Mesodermal cell (in vitro differentiated cells): ENCODE measurements at regions not wholly inside any gene's neighbourhood (a gene's known extent, or its start where the extent isn't known, plus 50 kb on each side); places are given as distances from the start of the nearest gene placed in this dataset.
A peak's percentile ranks its signal among the peaks of the same experiment; 100 is the strongest.
"Not testable (repeated sequence)": the region's sequence is repeated elsewhere in the genome, so short reads cannot be mapped to it uniquely, and the experiment has no call there.

Experiments used
- H3K27ac ChIP-seq: 2 replicates; pipeline ENCODE4 v1.7.0; 2013; ENCODE audit warnings: mild to moderate bottlenecking, low read depth, low read length, moderate library complexity; ENCODE audit not compliant: severe bottlenecking
- H3K36me3 ChIP-seq: 2 replicates; pipeline ENCODE4 v1.7.1; 2013; ENCODE audit warnings: mild to moderate bottlenecking, low read length, moderate library complexity; ENCODE audit not compliant: control insufficient read depth, insufficient read depth
- H3K4me1 ChIP-seq: one replicate; pipeline ENCODE4 v1.7.1; 2013; ENCODE audit warnings: mild to moderate bottlenecking, low read length; ENCODE audit not compliant: insufficient read depth, control insufficient read depth, poor library complexity, severe bottlenecking
- H3K4me3 ChIP-seq: 2 replicates; pipeline ENCODE4 v1.7.0; 2013; ENCODE audit warnings: low read length, control low read depth, mild to moderate bottlenecking; ENCODE audit not compliant: insufficient read depth, poor library complexity, severe bottlenecking; ENCODE audit errors: extremely low read depth
- H3K9me3 ChIP-seq: 2 replicates; pipeline ENCODE4 v1.7.1; 2013; ENCODE audit warnings: mild to moderate bottlenecking, low read length, moderate library complexity; ENCODE audit not compliant: control insufficient read depth
- WGBS, 2 experiments: methylation state at CpG; one replicate each; pipeline ENCODE4 v1.1.5; 2013; ENCODE audit warnings: missing lambda C conversion rate in 2 of 2; ENCODE audit not compliant: insufficient coverage in 2 of 2; 5-methylcytosine and 5-hydroxymethylcytosine counted together

DNA sequence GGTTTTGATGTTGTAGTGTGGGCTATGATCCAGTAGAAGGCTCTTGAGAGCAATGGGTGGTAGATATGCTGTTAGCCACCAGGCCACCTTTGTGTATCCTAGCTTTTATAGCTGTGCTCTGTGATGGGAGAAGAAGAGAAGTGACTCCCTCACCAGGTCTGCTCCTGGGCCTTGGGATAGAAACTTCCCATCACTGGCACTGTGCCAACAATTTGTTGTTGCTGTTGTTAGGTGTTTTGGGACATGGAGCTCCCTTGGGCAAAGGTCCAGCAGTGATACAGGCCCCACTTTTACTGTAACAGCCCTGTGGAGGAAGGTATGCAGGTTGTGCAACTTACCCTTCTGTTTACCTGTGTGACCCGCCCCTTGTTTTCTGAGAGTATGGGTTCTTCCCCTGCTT, 570.9 kb upstream of the GRIN3A start:
- WGBS, 2 experiments = no CpG with 5 or more reads among the region's 1 CpG
- Histone ChIP-seq H3K36me3 (no peaks in the 10 kb centered on the region), H3K4me1 (no peaks in the 10 kb centered on the region), H3K9me3 (peaks cover 26% of the 10 kb centered on the region), H3K4me3 (no peak overlapping the region), H3K27ac (no peak overlapping the region)

DNA sequence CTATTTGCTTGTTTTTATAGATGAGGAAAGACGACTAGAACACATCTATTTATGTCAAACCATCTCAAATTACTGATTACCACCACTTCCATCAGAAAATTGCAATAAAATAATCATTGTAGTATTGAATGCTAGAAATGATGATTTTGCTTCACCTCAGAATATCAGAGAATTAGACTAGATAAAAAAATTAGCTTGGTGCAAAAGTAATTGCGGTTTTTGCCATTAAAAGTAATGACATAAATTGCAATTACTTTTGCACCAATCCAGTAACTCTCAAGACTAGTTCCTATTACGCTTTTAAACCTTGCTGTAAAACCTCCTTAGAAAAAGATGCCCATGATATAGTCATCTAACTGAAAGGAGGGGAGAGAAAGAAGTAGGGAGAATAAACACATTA, 556.7 kb upstream of the GRIN3A start:
- H3K9me3 ChIP-seq = peaks cover 8% of the 10 kb centered on the region
- H3K36me3 ChIP-seq = no peaks in the 10 kb centered on the region
- no peak overlapping the region for H3K27ac ChIP-seq
- no CpG with 5 or more reads among the region's 3 CpGs for WGBS, 2 experiments
- no peaks in the 10 kb centered on the region for H3K4me1 ChIP-seq
- no peak overlapping the region for H3K4me3 ChIP-seq

GRCh38 chr9:102273952-102274351, 535.5 kb upstream of the GRIN3A start:
- Histone ChIP-seq H3K36me3 (no peaks in the 10 kb centered on the region), H3K4me1 (no peaks in the 10 kb centered on the region), H3K4me3 (no peak overlapping the region), H3K9me3 (peaks cover 10% of the 10 kb centered on the region), H3K27ac (no peak overlapping the region)
- 0% methylated on average over 1 of the region's 2 CpGs; no CpG with 5 or more reads in 1 of the 2 experiments for WGBS, 2 experiments

DNA sequence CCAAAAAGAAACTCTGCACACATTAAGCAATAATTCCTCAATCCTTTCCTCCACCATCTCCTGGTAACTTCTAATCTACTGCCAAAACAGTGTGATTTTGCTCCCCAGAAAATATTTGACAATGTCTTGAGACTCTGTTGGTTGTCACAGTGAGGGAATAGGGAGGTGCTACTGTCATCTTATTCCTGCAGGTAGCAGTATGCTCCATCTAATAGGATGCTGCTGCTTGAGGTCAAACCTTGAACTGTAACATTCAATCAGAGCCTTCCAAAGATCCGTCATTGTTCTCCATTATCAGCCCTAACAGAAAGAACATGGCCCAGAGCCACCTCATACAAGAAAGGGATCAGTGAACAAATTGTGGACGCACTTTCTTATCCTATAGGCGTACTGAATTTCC, 514.7 kb upstream of the GRIN3A start:
- Histone ChIP-seq H3K9me3 (no peaks in the 10 kb centered on the region), H3K4me3 (no peak overlapping the region), H3K27ac (no peak overlapping the region), H3K36me3 (no peaks in the 10 kb centered on the region), H3K4me1 (no peaks in the 10 kb centered on the region)
- WGBS, 2 experiments = 69 to 70% methylated on average over 2 of the region's 3 CpGs

DNA sequence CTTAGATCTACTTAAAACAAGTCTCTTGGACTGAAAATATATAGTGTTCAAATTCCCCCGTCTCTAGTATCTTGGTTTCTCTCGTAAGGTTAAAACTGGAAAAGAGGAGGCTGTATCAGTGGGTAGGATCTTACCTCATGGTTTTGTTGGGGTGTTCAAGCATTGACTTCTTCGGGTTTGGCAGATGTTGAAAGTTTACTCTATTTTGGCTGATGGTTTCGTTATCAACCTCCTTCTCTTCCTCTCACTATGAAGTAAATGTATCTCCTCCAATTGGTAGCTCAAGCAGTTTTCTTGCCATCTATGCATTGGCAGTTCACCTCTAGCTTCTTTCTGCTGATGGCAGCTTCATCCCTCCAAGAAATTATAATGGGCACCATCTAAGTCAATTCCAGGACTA, 506.5 kb upstream of the GRIN3A start:
- WGBS, 2 experiments = 45 to 71% methylated on average over 1 of the region's 4 CpGs
- Histone ChIP-seq H3K9me3 (no peaks in the 10 kb centered on the region), H3K4me1 (no peaks in the 10 kb centered on the region), H3K27ac (no peak overlapping the region), H3K4me3 (no peak overlapping the region), H3K36me3 (no peaks in the 10 kb centered on the region)

DNA sequence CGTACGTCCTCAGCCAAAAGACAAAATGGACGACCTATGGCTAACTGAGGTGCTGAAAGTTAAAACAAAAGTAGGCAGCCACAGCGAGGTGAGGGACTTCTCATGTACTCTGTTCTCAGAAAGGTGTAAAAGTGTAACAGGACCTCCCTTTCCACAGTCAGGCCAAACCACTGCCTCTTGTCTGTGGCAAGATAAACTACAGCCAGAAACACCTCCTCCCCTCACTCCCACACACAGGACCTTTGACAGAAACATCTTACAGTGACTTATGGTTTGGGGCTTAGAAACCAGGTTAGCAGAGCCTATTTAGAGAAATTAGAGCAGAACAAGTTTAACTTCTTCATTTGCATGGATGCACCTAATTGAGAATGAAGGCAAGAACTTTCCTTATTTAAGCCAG, 499.1 kb upstream of the GRIN3A start:
- H3K4me3 ChIP-seq = no peak overlapping the region
- no peak overlapping the region for H3K27ac ChIP-seq
- H3K4me1 ChIP-seq = no peaks in the 10 kb centered on the region
- H3K36me3 ChIP-seq = no peaks in the 10 kb centered on the region
- WGBS, 2 experiments = 33% methylated on average over 1 of the region's 4 CpGs; no CpG with 5 or more reads in 1 of the 2 experiments
- no peaks in the 10 kb centered on the region for H3K9me3 ChIP-seq

DNA sequence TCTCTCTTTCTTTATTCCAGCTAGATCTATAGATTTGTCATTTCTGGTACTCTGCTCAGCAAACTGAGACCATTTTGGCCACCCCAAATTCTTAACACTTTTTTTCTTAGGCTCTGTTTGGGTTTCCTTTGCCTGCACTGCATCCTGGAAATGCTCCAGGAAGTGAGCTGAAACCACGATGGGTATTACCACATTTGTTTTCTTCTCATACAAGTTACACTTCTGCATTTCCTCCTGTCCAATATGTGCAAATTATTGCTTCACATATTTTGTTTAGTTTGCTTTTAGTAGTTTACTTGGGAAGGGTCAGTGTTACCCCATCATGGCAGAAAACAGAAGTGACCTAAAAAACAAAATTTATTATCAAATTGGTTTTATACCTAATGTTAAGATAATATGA, 498.6 kb upstream of the GRIN3A start:
- H3K36me3 ChIP-seq = no peaks in the 10 kb centered on the region
- H3K4me1 ChIP-seq = no peaks in the 10 kb centered on the region
- 25 to 57% methylated on average over 1 of the region's 1 CpG for WGBS, 2 experiments
- H3K27ac ChIP-seq = no peak overlapping the region
- no peaks in the 10 kb centered on the region for H3K9me3 ChIP-seq
- H3K4me3 ChIP-seq = no peak overlapping the region

- not testable (repeated sequence) for H3K4me1 ChIP-seq, H3K4me3 ChIP-seq
- no CpG with 5 or more reads among the region's 4 CpGs for WGBS, 2 experiments
These were observed 489.0 kb upstream of the GRIN3A start for GRCh38 chr9:102227416-102227815.

DNA sequence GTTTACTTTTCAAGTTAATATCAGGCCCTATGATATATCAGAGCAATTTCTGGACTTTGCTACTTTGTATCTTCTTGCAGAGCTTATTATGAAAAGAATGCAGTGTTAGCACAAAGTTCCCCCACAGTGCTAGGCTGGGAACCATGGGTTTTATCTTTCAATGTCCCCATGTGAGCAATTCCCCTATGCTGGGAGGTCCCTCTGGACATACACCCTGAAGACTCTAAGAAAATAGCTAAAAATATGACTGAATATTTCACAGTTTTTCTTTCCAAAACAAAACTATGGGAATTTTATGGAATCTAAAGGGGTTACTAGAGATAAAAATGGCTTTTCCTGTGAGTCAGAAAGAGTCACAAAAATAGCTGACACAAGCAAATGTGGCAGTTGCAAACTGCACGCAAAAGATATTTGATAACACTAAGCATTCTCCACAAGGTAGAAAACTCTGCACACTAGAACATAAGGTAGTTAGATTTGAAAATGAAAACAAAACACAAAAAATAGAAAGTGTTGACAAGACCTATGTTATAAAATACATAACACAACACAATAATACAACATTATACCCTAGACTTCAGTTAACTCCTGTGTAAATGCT, 487.5 kb upstream of the GRIN3A start:
- 100% methylated on average over 1 of the region's 1 CpG; no CpG with 5 or more reads in 1 of the 2 experiments for WGBS, 2 experiments

More at GRCh38 chr9:102227416-102227815, 489.0 kb upstream of the GRIN3A start:
- not testable (repeated sequence) for H3K36me3 ChIP-seq, H3K27ac ChIP-seq, H3K9me3 ChIP-seq

GRCh38 chr9:102223320-102224136, 485.1 kb upstream of the GRIN3A start:
- peak overlapping the region; percentile 8 for H3K4me3 ChIP-seq
- 51 to 52% methylated on average over 15 to 21 of the region's 27 CpGs for WGBS, 2 experiments
- H3K27ac ChIP-seq = not testable (repeated sequence)

More for the DNA sequence above, 487.5 kb upstream of the GRIN3A start:
- Histone ChIP-seq H3K9me3 (no peaks in the 10 kb centered on the region), H3K27ac (no peak overlapping the region), H3K4me1 (no peaks in the 10 kb centered on the region), H3K4me3 (no peak overlapping the region), H3K36me3 (no peaks in the 10 kb centered on the region)

DNA sequence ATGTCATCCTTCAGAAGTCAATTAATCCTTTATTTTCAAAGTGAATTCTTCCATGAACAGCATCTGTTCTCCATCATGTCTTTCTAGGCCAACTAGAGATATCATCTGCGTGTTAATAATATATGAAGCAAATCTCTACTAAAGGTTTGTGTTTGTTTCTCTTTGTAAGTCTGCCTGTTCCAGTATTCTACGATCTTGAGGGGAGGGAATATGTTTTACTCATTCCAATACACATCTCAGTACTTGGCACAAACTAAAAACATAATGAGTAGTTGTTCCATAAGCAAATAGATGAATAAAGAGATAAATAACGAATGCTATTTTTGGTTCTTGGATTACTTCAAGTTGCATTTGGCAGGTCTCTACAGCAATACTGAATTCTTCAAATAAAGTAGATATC, 470.7 kb upstream of the GRIN3A start:
- H3K4me1 ChIP-seq = no peaks in the 10 kb centered on the region
- H3K27ac ChIP-seq = no peak overlapping the region
- 80% methylated on average over 1 of the region's 3 CpGs; no CpG with 5 or more reads in 1 of the 2 experiments for WGBS, 2 experiments
- H3K36me3 ChIP-seq = no peaks in the 10 kb centered on the region
- H3K4me3 ChIP-seq = no peak overlapping the region
- no peaks in the 10 kb centered on the region for H3K9me3 ChIP-seq

More at GRCh38 chr9:102223320-102224136, 485.1 kb upstream of the GRIN3A start:
- H3K4me1 ChIP-seq, H3K36me3 ChIP-seq, H3K9me3 ChIP-seq: not testable (repeated sequence)
